Upper lobe of left lung (tissue), 4 donors: ENCODE measurements at regions not wholly inside any gene's neighbourhood (a gene's known extent, or its start where the extent isn't known, plus 50 kb on each side); places are given as distances from the start of the nearest gene placed in this dataset.

Source experiments
- POLR2A ChIP-seq, 4 donors: fragments of 450-650 bp; IDR thresholded peaks; one replicate each; pipeline ENCODE4 v1.5.1; 2016 to 2017; ENCODE audit warnings: antibody characterized with exemption in 4 of 4, mild to moderate bottlenecking in 2 of 4
- TF ChIP-seq, protein P1 (sequence below), 6 experiments: fragments of 450-650 bp in 4 of 6; fragments of 200-600 bp in 2 of 6; sonication (generic) in 2 of 6; IDR thresholded peaks; one replicate each; pipeline ENCODE4 v1.5.1; 2016 to 2019; ENCODE audit warnings: antibody characterized with exemption in 6 of 6

DNA sequence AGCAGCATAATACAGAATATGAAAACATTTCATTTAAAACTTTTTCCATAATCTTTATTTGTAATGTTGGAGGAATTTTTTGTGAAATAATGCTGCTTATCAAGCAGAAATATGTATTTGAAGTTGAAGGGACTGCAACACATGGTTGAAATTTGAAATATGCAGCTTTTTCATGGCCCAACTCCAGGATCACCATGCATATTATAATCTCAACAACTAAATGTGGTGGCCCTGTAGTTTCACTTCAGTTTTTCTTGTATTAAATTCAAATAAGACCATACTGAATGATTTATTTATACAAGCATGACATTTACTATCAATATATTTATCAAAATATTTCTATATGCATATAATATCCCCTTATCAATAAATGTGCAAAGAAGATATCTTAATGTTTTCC, 157.7 kb upstream of the LHX8 start:
- TF ChIP-seq, protein P1, sequence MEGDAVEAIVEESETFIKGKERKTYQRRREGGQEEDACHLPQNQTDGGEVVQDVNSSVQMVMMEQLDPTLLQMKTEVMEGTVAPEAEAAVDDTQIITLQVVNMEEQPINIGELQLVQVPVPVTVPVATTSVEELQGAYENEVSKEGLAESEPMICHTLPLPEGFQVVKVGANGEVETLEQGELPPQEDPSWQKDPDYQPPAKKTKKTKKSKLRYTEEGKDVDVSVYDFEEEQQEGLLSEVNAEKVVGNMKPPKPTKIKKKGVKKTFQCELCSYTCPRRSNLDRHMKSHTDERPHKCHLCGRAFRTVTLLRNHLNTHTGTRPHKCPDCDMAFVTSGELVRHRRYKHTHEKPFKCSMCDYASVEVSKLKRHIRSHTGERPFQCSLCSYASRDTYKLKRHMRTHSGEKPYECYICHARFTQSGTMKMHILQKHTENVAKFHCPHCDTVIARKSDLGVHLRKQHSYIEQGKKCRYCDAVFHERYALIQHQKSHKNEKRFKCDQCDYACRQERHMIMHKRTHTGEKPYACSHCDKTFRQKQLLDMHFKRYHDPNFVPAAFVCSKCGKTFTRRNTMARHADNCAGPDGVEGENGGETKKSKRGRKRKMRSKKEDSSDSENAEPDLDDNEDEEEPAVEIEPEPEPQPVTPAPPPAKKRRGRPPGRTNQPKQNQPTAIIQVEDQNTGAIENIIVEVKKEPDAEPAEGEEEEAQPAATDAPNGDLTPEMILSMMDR (IDR thresholded peaks at IDR 0.05): no peak
- TF ChIP-seq POLR2A (IDR thresholded peaks at IDR 0.05): no peak
